ENCODE measurements at regions not wholly inside any gene's neighbourhood (a gene's known extent, or its start where the extent isn't known, plus 50 kb on each side); places are given as distances from the start of the nearest gene placed in this dataset.

DNA sequence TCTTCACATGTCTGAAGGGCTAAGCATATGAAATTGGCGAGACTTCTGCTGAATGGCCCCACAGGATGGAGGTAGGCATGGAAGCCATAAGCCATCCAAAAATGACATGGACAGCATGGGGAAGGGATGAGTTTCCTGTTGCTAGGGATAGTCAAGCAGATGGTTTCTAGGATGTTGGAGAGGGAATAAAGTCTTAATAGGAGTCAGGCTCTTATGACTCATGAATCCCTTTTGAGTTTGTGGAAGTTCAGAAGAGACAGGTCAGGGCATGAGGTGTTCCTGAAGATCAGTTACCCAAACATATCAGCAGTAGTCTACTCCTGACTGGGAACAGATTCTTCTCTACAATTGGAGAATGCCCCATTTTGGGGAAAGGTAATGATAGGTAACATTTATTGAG lies 243.9 kb downstream of the REEP3 start:
- TF ChIP-seq, protein P1, sequence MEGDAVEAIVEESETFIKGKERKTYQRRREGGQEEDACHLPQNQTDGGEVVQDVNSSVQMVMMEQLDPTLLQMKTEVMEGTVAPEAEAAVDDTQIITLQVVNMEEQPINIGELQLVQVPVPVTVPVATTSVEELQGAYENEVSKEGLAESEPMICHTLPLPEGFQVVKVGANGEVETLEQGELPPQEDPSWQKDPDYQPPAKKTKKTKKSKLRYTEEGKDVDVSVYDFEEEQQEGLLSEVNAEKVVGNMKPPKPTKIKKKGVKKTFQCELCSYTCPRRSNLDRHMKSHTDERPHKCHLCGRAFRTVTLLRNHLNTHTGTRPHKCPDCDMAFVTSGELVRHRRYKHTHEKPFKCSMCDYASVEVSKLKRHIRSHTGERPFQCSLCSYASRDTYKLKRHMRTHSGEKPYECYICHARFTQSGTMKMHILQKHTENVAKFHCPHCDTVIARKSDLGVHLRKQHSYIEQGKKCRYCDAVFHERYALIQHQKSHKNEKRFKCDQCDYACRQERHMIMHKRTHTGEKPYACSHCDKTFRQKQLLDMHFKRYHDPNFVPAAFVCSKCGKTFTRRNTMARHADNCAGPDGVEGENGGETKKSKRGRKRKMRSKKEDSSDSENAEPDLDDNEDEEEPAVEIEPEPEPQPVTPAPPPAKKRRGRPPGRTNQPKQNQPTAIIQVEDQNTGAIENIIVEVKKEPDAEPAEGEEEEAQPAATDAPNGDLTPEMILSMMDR (IDR thresholded peaks at IDR 0.05) = no peak
- TF ChIP-seq POLR2A (IDR thresholded peaks at IDR 0.05) = no peak
- no peak for TF ChIP-seq EP300 (IDR thresholded peaks at IDR 0.05)
